Body of pancreas (tissue), 4 donors: ENCODE measurements at regions not wholly inside any gene's neighbourhood (a gene's known extent, or its start where the extent isn't known, plus 50 kb on each side); places are given as distances from the start of the nearest gene placed in this dataset.

Experiments used
- POLR2A ChIP-seq, 3 donors: fragments of 450-650 bp; IDR thresholded peaks; one replicate each; pipeline ENCODE4 v1.6.1; 2016; ENCODE audit warnings: antibody characterized with exemption in 3 of 3, mild to moderate bottlenecking in 2 of 3
- TF ChIP-seq, protein P1 (sequence below), 7 experiments: fragments of 450-650 bp in 4 of 7; fragments of 200-600 bp in 3 of 7; sonication (generic) in 3 of 7; IDR thresholded peaks; one replicate each; pipeline ENCODE4 v1.5.1; 2016 to 2019; ENCODE audit warnings: antibody characterized with exemption in 7 of 7

DNA sequence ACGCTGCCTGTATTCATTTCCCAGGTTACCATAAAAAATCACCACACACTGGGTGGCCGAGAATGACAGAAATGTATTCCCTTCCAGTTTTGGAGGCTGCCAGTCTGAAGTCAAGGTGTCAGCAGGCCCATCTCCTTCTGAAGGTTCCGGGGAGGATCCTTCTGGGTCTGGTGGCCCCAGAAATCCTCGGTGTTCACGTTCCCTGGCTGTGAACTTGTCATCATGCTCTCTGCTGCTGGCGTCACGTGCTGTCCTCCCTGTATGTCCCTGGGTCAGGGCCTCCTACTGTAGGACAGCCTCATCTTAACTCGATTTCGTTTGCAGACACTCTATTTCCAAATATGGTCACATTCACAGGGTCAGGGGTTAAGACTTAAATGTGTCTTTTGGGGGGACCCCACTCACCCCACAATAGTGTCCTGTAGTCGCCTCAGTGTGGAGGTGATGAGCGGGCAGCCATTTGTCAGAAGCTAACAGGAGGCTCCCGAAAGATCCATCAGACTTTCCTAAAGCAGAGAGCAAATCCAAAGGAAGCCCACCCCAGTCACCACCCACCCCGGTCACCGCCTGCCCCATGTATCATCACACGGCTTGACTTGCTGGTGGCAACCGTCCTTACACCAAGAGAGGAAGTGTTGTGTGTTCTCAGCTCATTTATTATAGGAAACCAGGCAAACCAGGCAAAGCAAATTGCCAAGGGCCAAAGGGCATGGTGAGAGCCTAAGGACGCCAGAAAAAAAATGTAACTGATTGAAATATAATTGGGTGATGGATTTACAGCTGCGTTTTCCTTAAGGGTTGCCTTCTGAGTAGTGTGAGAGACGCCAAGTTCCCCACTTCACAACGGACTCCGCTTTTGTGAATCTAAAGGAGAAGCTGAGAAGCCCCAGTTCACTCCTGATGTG, 148.8 kb upstream of the ZNF236 start:
- TF ChIP-seq, protein P1, sequence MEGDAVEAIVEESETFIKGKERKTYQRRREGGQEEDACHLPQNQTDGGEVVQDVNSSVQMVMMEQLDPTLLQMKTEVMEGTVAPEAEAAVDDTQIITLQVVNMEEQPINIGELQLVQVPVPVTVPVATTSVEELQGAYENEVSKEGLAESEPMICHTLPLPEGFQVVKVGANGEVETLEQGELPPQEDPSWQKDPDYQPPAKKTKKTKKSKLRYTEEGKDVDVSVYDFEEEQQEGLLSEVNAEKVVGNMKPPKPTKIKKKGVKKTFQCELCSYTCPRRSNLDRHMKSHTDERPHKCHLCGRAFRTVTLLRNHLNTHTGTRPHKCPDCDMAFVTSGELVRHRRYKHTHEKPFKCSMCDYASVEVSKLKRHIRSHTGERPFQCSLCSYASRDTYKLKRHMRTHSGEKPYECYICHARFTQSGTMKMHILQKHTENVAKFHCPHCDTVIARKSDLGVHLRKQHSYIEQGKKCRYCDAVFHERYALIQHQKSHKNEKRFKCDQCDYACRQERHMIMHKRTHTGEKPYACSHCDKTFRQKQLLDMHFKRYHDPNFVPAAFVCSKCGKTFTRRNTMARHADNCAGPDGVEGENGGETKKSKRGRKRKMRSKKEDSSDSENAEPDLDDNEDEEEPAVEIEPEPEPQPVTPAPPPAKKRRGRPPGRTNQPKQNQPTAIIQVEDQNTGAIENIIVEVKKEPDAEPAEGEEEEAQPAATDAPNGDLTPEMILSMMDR (IDR thresholded peaks at IDR 0.05), result no peak
- TF ChIP-seq POLR2A (IDR thresholded peaks at IDR 0.05), result no peak
